HT-29 (cell line): ENCODE measurements at regions not wholly inside any gene's neighbourhood (a gene's known extent, or its start where the extent isn't known, plus 50 kb on each side); places are given as distances from the start of the nearest gene placed in this dataset.
A peak's percentile ranks its signal among the peaks of the same experiment; 100 is the strongest.

ENCODE experiments used
- DNase-seq: peaks from one replicate; pipeline ENCODE4 v3.0.0-alpha.2; 2015; ENCODE audit warnings: low spot score

DNA sequence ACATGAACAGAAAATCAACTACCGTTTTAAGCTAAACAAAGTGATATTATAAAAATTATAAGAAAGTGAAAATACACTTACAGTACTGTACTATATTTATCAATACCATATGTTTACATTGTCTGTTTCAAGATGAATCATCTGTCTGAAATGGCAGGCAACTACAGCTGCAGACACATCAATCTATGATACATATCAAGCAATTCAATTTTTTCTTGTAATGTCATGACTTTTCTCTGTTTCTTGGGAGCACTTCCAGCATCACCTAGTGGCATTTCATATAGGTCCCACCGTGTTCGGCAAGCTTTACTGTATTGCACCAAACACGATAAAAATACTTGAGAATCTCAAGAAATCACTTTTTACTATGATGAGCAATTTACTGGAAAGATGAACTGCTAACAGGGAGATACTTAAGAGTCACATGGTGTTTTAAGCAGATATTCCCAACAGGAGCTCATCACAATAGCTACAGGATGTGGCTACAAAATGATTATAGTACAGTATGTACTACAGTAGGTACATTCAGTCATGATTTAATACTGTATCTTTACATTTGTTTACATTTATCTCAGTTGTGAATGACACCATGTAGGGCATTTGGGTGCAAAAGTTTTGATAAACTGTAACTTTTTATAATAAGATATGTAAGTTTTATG lies 207.4 kb downstream of the ADAM29 start:
- no peak for DNase-seq

DNA sequence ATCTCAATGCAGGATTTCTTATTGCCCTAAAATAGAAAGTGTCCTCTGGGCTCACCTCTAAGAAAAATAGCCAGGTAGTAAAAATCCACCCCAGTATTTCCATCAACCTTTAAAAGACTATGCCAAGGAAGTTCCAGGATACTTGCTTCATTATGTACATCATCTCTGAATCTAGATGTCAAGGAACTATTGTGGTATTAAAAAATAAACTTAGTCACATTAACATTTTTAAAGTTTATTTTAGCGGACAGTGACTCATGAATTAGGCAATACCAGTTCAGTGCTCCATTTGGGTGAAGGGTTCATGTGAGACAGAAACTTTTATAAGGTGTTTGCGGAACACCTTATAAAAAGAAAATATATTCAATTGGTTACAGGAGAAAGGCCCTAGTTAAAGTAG lies 209.2 kb downstream of the ADAM29 start:
- DNase-seq: peak; percentile 2

- DNase-seq: no peak
These were observed 211.6 kb downstream of the ADAM29 start for GRCh38 chr4:175129797-175130196.

- DNase-seq: no peak
These were observed 221.0 kb downstream of the ADAM29 start for GRCh38 chr4:175139205-175139604.

- DNase-seq: no peak
These were observed 225.0 kb downstream of the ADAM29 start for GRCh38 chr4:175143116-175143515.

- DNase-seq: no peak
These were observed 228.6 kb downstream of the ADAM29 start for GRCh38 chr4:175146799-175147198.

DNA sequence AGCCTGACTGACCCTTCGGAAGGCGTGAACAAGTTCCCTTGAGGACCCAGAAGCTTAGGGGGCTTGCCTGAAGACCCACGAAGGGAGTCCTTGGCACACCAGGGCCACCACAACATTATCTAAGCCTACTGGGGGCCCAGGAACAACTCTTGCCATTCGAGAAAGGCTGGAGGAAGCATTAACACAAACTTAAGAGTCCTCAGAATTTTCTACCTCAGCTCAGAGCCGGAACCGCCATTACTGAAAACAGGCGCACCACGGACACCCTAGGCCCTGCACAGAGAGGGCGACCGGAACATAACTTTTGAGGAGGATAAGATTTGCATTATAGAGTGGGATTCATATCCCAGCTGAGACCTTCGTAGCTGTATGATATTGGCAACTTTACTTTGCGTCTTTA lies 229.1 kb downstream of the ADAM29 start:
- no peak for DNase-seq

- DNase-seq: no peak
These were observed 247.9 kb downstream of the ADAM29 start for GRCh38 chr4:175166020-175166419.

- DNase-seq: no peak
These were observed 258.6 kb downstream of the ADAM29 start for GRCh38 chr4:175176710-175177109.

GRCh38 chr4:175190654-175191053 lies 272.5 kb downstream of the ADAM29 start:
- no peak for DNase-seq

GRCh38 chr4:175198056-175198455 lies 279.9 kb downstream of the ADAM29 start:
- DNase-seq: no peak

DNA sequence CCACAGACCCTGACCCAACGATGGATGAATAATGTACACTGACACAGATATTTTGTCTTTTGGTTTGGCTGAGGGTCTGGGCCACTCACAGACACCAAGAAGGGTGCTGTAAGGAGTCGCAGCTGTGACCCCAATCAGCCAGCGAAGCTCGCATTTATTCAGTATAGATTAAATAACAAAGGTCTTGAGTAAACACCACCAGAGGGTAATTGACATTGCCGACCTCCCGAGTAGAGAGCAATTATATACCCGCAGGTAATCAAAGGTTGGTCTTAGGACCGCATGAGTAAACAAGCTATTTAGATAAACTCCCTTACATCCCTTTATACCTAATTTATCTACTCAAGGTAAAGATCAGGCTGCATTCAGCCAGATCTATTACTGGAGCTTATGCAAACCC lies 297.1 kb downstream of the ADAM29 start:
- no peak for DNase-seq

- DNase-seq: no peak
These were observed 297.5 kb downstream of the ADAM29 start for GRCh38 chr4:175215657-175216056.

DNA sequence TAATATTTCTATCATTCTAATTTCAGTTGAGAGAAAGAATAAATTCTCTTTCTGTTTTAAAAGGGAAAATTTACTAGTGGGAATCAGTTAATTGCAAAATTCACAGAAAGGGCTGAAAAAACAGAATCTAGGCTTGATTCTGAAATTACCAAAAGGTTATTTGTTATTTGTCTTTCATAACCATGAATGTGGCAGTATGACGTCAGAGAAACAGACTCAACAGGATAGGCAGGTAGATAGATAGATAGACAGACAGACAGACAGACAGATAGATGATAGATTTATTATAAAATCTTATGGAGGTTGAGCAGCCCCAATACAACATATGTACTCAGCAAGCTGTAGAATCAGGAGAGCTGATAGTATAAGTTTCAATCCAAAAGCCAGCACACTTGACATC lies 311.0 kb downstream of the ADAM29 start:
- no peak for DNase-seq

DNA sequence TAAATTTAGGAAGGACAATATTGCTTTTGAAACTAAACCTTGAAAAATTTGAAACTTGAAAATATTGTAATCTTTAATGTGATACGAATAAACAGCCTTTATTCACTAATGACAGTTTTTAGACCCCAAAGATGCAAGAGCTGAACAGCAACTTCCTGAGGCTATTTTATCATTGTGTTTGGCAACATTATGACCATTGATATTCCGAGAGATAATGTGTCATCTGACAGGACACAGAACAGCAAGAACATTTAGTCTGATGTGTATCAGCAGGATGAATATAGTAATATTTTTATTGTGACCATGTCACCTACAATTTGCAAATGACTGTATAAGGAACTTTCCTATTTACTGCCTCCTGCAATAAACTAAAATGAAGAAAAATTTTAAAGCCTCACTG lies 316.0 kb downstream of the ADAM29 start:
- DNase-seq: no peak

- DNase-seq: no peak
These were observed 320.8 kb downstream of the ADAM29 start for GRCh38 chr4:175238827-175239517.

DNA sequence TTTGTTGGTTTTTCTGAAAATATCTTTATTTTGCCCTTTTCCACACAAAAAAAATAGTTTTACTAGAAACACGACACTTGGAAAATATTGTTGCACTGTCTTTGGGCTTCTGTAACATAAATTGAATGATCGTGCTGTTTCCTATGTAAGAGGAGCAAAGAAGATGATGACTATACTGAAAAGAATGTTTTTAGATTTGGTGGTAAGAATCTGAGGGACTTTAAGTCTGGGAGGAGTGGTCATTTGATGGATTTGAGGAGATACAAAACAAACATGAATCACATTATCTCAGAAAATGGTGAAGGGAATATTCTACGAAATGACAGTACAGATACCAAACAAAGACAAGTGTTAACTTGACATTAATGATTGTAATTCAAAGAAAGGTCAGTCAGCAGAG lies 328.8 kb downstream of the ADAM29 start:
- DNase-seq: no peak

- no peak for DNase-seq
These were observed 334.5 kb downstream of the ADAM29 start for GRCh38 chr4:175252642-175253041.

DNA sequence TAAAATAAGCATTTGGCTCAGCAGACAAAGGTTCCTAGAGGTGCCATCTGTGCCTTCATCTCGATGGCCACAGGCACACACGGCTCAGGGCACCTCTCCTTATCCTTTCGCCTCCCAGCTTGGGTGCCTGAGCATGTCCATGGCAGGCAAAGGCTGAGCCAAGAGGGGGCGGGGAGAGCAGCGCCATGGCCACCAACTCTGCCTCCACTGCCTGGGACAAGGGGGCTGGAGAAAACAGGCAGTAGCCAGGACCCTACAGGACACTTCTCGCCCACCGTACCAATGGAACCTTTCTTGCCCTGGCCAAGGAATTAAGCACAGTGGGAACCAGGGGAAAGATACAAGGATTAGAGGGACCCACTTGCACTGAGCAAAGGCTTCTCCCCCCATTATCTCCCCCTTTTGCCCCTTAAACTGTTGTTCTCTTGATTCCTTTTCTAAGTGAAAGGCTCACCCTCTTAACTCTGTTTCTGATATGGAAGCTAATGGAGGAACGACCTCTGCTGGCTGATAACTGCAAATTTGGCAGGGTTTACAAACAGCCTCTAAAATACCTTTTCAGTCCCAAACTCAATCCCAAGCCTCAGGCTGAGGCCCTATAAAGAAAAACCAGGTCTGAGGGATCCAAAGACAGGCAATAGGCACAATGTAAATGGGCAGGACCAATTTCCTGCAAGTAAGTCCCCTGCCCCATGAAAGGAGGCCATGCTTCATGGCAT lies 335.2 kb downstream of the ADAM29 start:
- DNase-seq: peak; percentile 16

- no peak for DNase-seq
These were observed 345.4 kb downstream of the ADAM29 start for GRCh38 chr4:175263537-175263936.

GRCh38 chr4:175271010-175271630 lies 353.0 kb downstream of the ADAM29 start:
- no peak for DNase-seq

- no peak for DNase-seq
These were observed 356.0 kb downstream of the ADAM29 start for GRCh38 chr4:175273995-175274753.
